Right lobe of liver (tissue), 4 donors: ENCODE measurements at regions not wholly inside any gene's neighbourhood (a gene's known extent, or its start where the extent isn't known, plus 50 kb on each side); places are given as distances from the start of the nearest gene placed in this dataset.

Experiments
- POLR2A ChIP-seq: fragments of 450-650 bp; IDR thresholded peaks from one replicate; pipeline ENCODE4 v1.6.1; 2017; ENCODE audit warnings: antibody characterized with exemption, mild to moderate bottlenecking
- TF ChIP-seq, protein P1 (sequence below), 4 donors: fragments of 200-600 bp in 3 of 4; fragments of 450-650 bp in 1 of 4; IDR thresholded peaks; one replicate each; pipeline versions ENCODE4 v1.5.1 to v1.8.0; 2016 to 2022; ENCODE audit warnings: antibody characterized with exemption in 4 of 4, mild to moderate bottlenecking in 2 of 4
- donor health status: DM: no; HTN: no; CAD: no.
- donor health status: DM: no; HTN: no; CAD: no.
- donor health status: DM: no; HTN: yes; CAD: no.

DNA sequence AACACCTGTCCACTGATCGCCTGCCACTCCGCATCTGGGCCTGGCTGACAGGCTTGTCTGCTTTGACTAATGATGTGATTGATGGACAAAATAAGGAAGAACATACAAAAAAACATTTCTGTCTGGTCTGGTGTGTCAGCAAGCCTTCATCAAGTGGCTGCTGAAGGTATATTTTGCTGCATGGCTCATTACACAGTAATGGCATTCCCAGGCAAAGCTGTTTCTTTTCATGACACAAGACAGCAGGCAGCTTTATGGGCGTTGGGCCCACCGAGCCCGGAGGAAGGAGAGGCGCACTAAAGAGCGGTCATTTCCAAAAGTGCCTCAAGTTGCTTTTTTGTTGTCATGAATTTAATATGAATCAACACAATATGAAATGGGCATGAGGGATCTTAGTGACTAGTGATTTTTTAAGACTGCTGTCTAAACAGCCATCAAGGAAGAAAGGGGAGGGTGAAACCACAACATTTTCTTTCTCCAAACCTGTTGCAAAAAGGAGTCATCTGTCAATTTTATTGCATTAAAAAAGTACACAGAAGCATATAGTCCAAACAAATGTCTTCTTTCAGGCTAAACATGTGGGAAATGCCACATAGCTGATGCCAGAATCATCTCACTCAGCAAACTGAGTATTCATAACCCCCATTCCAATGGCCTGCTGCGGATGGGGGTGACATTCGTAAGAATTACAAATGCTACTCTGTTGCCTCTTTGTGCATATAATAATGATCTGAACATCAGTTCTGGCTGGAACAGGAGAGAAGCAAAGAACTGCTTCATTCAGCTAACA is 476.6 kb downstream of the ZNF536 start:
- TF ChIP-seq, protein P1, sequence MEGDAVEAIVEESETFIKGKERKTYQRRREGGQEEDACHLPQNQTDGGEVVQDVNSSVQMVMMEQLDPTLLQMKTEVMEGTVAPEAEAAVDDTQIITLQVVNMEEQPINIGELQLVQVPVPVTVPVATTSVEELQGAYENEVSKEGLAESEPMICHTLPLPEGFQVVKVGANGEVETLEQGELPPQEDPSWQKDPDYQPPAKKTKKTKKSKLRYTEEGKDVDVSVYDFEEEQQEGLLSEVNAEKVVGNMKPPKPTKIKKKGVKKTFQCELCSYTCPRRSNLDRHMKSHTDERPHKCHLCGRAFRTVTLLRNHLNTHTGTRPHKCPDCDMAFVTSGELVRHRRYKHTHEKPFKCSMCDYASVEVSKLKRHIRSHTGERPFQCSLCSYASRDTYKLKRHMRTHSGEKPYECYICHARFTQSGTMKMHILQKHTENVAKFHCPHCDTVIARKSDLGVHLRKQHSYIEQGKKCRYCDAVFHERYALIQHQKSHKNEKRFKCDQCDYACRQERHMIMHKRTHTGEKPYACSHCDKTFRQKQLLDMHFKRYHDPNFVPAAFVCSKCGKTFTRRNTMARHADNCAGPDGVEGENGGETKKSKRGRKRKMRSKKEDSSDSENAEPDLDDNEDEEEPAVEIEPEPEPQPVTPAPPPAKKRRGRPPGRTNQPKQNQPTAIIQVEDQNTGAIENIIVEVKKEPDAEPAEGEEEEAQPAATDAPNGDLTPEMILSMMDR (IDR thresholded peaks at IDR 0.05): no peak
- no peak for TF ChIP-seq POLR2A
